GM18873 (cell line): ENCODE measurements at regions not wholly inside any gene's neighbourhood (a gene's known extent, or its start where the extent isn't known, plus 50 kb on each side); places are given as distances from the start of the nearest gene placed in this dataset.

Experiments
- ATAC-seq: cut with Tn5 transposase; IDR thresholded peaks from one replicate; pipeline ENCODE4 v1.9.1; 2021; ENCODE audit warnings: mild to moderate bottlenecking, moderate library complexity, moderate number of reproducible peaks; ENCODE audit not compliant: unreplicated experiment, low FRiP score

GRCh38 chr5:167029488-167029887 is 1262.0 kb upstream of the WWC1 start:
- ATAC-seq, result no peak

- no peak for ATAC-seq
Observed at GRCh38 chr5:167030500-167031120, 1260.8 kb upstream of the WWC1 start.

DNA sequence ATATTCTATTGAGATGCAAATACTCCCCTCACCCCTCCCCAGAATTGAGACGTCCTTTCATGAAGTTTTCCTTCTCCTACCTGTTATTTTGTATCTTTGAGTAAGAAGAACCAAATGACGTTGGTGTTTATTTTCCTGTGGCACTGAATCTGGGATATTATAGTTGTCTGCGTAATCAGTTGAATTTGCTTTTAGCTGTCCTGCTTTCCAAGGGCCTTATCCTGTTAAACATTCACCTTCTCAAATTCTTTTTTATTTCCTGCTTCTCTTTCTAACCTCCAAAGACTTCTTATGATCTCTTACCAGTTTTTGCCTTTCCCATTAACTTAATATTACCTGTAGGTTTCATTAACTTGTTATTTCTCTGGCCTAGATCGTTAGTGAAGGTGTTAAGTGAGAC is 1254.9 kb upstream of the WWC1 start:
- no peak for ATAC-seq

DNA sequence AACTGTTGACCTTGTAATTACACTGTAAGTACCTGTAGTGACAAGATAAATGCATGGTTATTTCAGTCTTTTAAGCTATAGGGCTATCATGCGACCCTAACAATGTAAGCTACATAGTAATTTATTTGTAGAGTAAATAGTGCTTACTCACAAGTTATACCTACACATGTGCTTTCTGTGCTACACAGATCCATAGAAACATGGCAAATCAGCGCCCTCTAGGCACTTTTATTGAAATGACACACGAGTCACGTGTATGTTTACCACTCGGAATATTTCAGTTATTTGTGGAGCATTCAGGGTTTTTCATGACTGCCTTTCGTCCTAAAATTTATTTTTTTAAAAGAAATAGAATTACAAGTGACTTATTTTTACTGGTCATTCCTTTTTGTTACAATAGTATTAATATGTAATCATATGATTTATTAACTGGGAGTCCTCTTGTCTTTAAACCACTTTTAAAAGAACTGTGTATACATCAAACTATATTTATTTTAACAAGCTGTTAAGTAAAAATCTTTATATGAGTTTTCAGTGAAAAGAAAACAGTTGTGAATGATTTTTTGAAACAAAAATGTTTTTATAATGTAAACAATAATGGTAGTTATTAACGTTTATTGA is 1242.3 kb upstream of the WWC1 start:
- no peak for ATAC-seq

DNA sequence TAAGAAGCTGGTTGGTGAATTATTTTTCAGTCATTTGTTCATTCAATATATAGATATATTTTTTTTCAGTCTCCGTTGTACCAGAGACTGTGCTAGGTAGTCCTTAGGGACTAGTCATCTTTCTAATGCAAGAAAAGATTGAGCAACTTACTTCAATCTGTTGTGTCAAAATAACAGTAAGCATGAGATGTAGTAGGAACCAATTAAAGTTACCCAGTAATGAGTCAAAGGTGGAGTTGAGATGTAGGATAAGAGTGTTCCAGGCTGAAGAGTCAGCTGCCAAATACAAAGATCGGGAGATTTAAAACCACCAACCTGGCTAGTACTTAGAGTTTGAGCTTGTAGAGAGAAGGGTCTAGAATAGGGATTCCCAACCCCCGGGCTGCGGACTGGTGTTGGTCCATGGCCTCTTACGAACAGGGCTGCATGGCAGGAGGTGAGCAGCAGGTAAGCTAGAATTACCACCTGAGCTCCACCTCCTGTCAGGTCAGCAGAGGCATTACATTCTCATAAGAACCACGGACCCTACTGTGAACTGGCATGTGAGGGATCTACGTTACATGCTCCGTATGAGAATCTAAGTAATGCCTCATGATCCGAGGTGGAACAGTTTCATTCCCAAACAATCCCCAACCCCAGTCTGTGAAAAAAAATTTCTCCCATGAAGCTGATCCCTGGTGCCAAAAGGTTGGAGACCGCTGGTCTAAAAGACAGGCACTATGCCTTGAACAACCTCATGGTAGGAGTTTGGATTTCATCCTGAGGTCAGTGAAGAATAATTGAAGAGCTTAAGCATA is 1241.5 kb upstream of the WWC1 start:
- ATAC-seq, result no peak

GRCh38 chr5:167050568-167051401 is 1240.7 kb upstream of the WWC1 start:
- no peak for ATAC-seq

DNA sequence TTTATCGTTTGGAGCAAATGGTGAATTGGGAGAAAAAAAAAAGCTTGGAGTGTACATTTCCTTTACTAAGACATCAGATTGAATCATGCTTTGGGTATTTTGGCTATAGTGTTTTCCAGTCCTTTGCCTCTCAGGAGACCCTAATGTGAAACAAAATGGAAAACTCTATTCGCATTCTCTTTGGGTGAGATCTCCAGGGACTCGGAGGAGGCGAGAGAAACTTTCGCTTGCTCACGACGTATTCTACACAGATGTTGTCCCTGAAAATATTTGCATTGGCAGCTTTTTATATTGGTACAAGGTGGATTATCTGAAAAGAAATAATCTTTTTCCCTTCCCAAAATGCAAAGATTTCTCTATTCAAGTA is 1240.1 kb upstream of the WWC1 start:
- ATAC-seq, result no peak

DNA sequence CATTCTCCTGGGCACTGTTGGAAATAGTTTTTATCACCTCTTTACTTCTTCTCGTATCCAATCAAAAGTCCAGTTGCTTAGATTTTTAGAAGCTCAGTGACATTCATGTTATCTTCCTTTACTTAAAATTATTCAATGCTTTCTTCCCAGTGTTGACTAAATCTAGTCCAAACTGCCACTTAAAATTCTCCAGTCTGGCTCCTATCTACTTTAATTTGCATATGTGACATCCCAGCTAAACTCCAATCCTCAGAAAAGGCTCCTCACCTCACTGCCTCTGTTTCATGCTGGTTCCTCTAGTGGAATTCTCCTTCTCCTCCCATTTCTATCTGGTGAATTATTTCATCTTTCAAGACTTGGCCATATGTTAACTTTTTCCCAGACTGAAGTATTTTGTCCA is 1238.7 kb upstream of the WWC1 start:
- ATAC-seq, result no peak

- no peak for ATAC-seq
Observed at GRCh38 chr5:167057665-167058064, 1233.8 kb upstream of the WWC1 start.

DNA sequence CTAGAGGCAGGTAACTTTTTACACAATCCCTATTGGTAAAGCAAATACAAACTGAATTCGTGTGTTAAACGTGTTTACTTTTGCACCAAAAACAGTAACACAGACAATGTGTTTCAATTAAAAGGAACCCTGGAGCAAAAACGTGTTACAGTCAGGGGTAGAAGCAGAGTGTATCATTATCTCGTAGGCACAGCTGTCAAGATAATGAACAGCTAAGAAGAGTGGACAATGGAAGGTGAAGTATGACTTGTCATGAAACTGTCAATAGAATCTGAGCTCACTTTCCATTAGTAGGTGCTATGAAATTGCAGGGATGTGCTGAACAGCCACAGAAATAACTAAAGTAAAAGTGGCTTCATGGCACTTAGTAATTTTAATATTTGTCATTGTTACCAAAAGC is 1229.8 kb upstream of the WWC1 start:
- ATAC-seq, result no peak

DNA sequence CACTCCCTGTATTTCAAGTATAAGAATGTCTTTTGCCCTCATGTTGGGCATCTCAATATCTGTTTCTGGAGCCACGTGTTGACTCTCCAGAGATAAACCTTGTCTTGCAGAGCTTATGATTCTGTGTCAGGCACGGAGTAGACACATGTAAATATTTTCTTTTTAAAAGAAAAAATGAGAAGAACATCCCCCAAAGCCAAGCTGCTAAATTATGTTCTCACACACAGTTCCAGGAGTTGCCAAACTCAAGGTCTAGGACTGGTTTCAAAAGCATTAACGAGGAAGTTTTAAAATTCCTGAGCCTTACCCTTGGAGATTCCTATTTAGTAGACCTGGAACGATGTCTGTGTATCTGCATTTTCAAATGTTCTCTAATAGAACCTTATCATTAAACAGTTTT is 1228.3 kb upstream of the WWC1 start:
- no peak for ATAC-seq

- ATAC-seq, result no peak
Observed at GRCh38 chr5:167063788-167064187, 1227.7 kb upstream of the WWC1 start.

DNA sequence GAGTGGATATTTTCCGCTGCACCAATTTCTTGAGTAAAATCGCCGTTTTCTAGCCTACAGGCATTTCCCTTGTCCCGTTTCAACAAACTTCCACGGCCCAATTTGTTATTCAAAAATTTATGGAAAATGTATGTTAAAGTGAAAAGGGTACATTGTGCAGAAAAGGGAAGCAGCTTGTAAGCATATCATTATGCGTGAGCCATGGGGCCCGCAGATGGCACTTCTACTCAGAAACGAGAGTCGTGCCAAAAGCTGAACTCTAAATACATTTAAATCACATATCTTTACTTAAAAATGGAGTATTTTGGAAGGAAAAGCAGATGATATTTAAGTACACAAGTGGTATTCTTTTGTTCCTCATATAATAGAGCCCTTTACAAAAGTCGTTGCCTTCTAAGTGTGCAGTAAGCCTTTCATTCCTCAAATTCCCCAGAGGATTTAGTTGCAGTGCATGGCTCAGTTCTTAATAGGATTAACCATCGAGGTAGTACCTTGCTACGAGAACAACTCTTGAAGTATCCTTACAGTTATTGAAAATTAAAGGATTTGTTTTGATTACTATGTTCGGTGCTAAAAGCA is 1227.2 kb upstream of the WWC1 start:
- ATAC-seq, result no peak

- ATAC-seq, result no peak
Observed at GRCh38 chr5:167065794-167066193, 1225.7 kb upstream of the WWC1 start.

- no peak for ATAC-seq
Observed at GRCh38 chr5:167071981-167072610, 1219.3 kb upstream of the WWC1 start.

DNA sequence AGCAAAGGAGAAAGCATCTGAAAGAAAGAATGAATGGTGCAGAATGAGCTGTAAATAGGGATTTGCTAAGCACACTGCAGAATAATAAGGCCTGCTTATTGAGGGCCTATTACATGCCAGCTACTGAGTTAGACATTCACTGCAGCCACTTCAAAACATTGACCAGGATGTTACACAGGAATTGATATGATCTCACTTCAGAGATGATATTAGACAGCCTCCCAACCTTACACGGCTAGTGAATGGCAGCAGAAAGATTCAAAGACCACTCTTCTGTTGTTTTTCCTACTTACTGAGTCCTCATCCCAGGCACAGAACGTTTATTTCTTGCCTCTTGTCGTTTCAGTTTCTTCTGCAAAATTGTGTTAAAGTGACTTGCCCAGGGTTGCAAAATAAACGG is 1209.9 kb upstream of the WWC1 start:
- ATAC-seq, result no peak

GRCh38 chr5:167096816-167097215 is 1194.6 kb upstream of the WWC1 start:
- ATAC-seq, result no peak

DNA sequence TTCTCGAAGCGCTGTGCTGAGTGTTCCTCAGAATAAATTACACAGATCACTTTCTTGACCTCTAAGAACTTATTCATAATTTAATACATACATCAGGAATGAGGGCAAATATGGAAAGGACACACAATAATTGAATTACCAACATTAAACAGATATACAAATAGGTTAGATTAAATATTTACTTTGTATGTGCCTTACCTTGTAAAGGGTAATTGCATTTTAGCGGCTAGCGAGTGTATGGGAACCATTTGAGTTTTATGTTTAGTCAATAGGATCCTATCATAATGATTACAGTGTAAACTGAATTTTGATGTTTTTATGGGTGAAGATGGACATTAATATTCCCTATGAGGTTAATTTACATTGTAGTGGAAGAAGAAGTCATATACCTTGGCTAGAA is 1187.1 kb upstream of the WWC1 start:
- ATAC-seq, result no peak

- ATAC-seq, result no peak
Observed at GRCh38 chr5:167105941-167106340, 1185.5 kb upstream of the WWC1 start.

DNA sequence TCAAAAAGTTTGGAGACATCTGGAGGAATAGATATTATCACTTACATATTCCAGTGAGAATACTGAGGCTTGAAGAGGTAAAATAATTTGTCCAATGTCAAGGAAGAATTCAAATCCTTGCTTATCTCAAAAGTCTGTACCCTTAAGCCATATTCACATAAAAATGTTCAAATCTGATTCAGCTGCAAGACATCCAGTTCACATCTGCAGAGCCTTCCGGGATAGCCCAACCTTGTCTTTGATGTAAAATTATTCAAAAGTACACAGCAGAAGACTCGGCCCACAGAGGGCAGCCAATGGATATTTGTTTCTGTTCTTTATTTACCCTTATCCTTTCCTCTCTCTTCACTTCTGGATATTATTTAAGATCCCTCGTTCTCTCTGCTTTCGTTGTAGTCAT is 1183.8 kb upstream of the WWC1 start:
- ATAC-seq, result no peak
